ENCODE measurements at regions not wholly inside any gene's neighbourhood (a gene's known extent, or its start where the extent isn't known, plus 50 kb on each side); places are given as distances from the start of the nearest gene placed in this dataset.
"Not testable (repeated sequence)": the region's sequence is repeated elsewhere in the genome, so short reads cannot be mapped to it uniquely, and the experiment has no call there.

GRCh38 chr2:228374741-228375140 lies 193.3 kb upstream of the SPHKAP start:
- DNase-seq (ENCODE audit: low read depth), result no peak
- no peak overlapping the region for H3K4me3 ChIP-seq (ENCODE audit: control insufficient read depth, low read depth, low read length)
- TF ChIP-seq, protein P1, sequence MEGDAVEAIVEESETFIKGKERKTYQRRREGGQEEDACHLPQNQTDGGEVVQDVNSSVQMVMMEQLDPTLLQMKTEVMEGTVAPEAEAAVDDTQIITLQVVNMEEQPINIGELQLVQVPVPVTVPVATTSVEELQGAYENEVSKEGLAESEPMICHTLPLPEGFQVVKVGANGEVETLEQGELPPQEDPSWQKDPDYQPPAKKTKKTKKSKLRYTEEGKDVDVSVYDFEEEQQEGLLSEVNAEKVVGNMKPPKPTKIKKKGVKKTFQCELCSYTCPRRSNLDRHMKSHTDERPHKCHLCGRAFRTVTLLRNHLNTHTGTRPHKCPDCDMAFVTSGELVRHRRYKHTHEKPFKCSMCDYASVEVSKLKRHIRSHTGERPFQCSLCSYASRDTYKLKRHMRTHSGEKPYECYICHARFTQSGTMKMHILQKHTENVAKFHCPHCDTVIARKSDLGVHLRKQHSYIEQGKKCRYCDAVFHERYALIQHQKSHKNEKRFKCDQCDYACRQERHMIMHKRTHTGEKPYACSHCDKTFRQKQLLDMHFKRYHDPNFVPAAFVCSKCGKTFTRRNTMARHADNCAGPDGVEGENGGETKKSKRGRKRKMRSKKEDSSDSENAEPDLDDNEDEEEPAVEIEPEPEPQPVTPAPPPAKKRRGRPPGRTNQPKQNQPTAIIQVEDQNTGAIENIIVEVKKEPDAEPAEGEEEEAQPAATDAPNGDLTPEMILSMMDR (conservative IDR thresholded peaks at IDR 0.05; ENCODE audit: control insufficient read depth, insufficient read depth, low read depth, low read length), result no peak

GRCh38 chr2:228373191-228373590 lies 191.7 kb upstream of the SPHKAP start:
- TF ChIP-seq, protein P1 (conservative IDR thresholded peaks at IDR 0.05; ENCODE audit: control insufficient read depth, insufficient read depth, low read depth, low read length), result no peak
- no peak overlapping the region for H3K4me3 ChIP-seq (ENCODE audit: control insufficient read depth, low read depth, low read length)
- DNase-seq (ENCODE audit: low read depth), result no peak

GRCh38 chr2:228372212-228372611 lies 190.7 kb upstream of the SPHKAP start:
- DNase-seq (ENCODE audit: low read depth), result no peak
- TF ChIP-seq, protein P1 (conservative IDR thresholded peaks at IDR 0.05; ENCODE audit: control insufficient read depth, insufficient read depth, low read depth, low read length), result no peak
- no peak overlapping the region for H3K4me3 ChIP-seq (ENCODE audit: control insufficient read depth, low read depth, low read length)

- TF ChIP-seq, protein P1 (conservative IDR thresholded peaks at IDR 0.05; ENCODE audit: control insufficient read depth, insufficient read depth, low read depth, low read length), result no peak
- DNase-seq (ENCODE audit: low read depth), result no peak
- no peak overlapping the region for H3K4me3 ChIP-seq (ENCODE audit: control insufficient read depth, low read depth, low read length)
Measured at GRCh38 chr2:228369400-228370031, 188.0 kb upstream of the SPHKAP start.

DNA sequence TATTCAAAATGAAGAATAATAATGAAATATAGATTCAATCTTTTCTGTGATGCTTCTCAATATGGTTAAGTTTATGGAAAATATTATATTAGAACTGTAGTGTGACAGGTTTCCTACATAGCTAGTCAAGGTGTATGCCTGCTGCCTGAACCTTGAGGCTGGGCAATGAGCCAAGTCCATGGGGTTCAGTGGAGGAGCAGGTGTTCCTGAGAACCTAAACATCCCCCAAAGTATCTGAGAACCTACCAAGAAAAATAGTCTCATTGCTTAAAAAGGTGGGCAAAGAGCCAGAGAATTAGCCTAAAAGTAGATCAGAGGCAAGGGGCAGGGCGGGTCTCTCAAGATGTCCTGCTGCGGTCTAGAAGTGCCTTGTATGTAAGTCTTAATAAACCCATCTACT lies 185.9 kb upstream of the SPHKAP start:
- no peak for DNase-seq (ENCODE audit: low read depth)
- TF ChIP-seq, protein P1 (conservative IDR thresholded peaks at IDR 0.05; ENCODE audit: control insufficient read depth, insufficient read depth, low read depth, low read length), result no peak
- no peak overlapping the region for H3K4me3 ChIP-seq (ENCODE audit: control insufficient read depth, low read depth, low read length)

DNA sequence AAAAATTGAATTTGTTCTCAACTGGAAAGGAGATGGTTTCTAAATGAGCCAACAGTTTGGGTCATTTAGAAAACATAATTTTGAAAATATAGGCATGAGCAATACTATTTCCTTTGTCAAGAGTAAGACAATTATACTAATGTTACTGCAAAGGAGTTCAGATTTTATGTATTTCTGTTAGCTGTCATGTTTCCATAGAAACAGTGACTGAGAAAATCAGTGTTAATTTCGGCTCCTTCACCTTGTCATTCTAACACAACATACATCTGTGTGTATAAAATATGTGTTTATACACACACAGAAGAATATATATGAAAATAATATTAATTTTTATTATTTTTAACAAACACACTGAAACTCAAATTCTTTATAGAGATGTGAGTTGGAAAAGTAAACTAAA lies 178.0 kb upstream of the SPHKAP start:
- TF ChIP-seq, protein P1 (conservative IDR thresholded peaks at IDR 0.05; ENCODE audit: control insufficient read depth, insufficient read depth, low read depth, low read length), result no peak

GRCh38 chr2:228355897-228356296 lies 174.4 kb upstream of the SPHKAP start:
- H3K4me3 ChIP-seq (ENCODE audit: control insufficient read depth, low read depth, low read length), result no peak overlapping the region
- no peak for DNase-seq (ENCODE audit: low read depth)
- TF ChIP-seq, protein P1 (conservative IDR thresholded peaks at IDR 0.05; ENCODE audit: control insufficient read depth, insufficient read depth, low read depth, low read length), result no peak

More for the DNA sequence above, 178.0 kb upstream of the SPHKAP start:
- no peak for DNase-seq (ENCODE audit: low read depth)
- H3K4me3 ChIP-seq (ENCODE audit: control insufficient read depth, low read depth, low read length), result no peak overlapping the region

DNA sequence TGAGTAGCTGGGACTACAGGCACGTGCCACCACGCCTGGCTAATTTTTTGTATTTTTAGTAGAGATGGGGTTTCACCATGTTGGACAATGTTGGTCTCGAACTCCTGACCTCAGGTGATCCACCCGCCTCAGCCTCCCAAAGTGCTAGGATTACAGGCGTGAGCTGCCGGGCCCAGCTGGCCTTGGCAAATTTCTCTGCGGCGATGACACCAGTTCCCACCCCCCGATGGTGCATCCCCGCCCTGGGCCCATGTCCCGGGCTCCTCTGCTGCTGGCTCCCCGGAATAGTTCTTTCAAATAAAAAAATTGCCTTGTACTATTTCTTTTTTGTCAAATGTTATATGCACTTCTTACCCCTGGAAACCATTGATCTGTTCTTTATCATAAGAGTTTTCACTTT lies 171.5 kb upstream of the SPHKAP start:
- not testable (repeated sequence) for H3K4me3 ChIP-seq (ENCODE audit: control insufficient read depth, low read depth, low read length)

More for the DNA sequence above, 171.5 kb upstream of the SPHKAP start:
- not testable (repeated sequence) for DNase-seq (ENCODE audit: low read depth)
